ENCODE measurements at regions not wholly inside any gene's neighbourhood (a gene's known extent, or its start where the extent isn't known, plus 50 kb on each side); places are given as distances from the start of the nearest gene placed in this dataset.

GRCh38 chr1:71345491-71345890 is 264.7 kb upstream of the ZRANB2 start:
- CTCF ChIA-PET (ENCODE audit: low intra/inter-chr PET ratio), result no interaction called here
- H2AFZ ChIP-seq (ENCODE audit: low read depth, low read length), result no peak overlapping the region
- H3K9me3 ChIP-seq (replicated peaks; ENCODE audit: control insufficient read depth, insufficient read depth, low read depth, low read length), result no peaks in the 10 kb centered on the region
- no TSS peak for BruUV-seq (replicated peaks)
- no peak overlapping the region for H3K4me3 ChIP-seq
- no peaks in the 10 kb centered on the region for H3K27me3 ChIP-seq (ENCODE audit: control insufficient read depth in 2 of 2, insufficient read depth in 2 of 2, low read length in 2 of 2)
- POLR2A ChIA-PET, result no interaction called here
- no peak overlapping the region for H3K9ac ChIP-seq (ENCODE audit: insufficient read depth in 1 of 2, low read depth in 2 of 2, low read length in 2 of 2)
- no peaks in the 10 kb centered on the region for H3K36me3 ChIP-seq (ENCODE audit: control insufficient read depth, insufficient read depth, low read length)
- H3K9me1 ChIP-seq (ENCODE audit: control insufficient read depth, insufficient read depth, low read length), result no peaks in the 10 kb centered on the region
- no peak for FAIRE-seq
- H3K4me1 ChIP-seq (replicated peaks in 1 of 2; ENCODE audit: control insufficient read depth in 2 of 2, insufficient read depth in 2 of 2, low read length in 2 of 2), result no peaks in the 10 kb centered on the region
- H4K20me1 ChIP-seq (replicated peaks; ENCODE audit: control insufficient read depth, insufficient read depth, low read length), result no peaks in the 10 kb centered on the region
- WGBS (ENCODE audit: insufficient coverage, low coverage, missing lambda C conversion rate), result 0% methylated on average over 2 of the region's 2 CpGs
- no peak for DNase-seq (ENCODE audit: extremely low read depth in 1 of 4, low spot score in 3 of 4)
- H3K79me2 ChIP-seq (ENCODE audit: control insufficient read depth, insufficient read depth, low read length), result no peaks in the 10 kb centered on the region
- ATAC-seq, result no peak
- no peak overlapping the region for H3K4me2 ChIP-seq (ENCODE audit: insufficient read depth, low read length)
- intact Hi-C loops (cut with micrococcal nuclease) (no loop called here), in situ Hi-C loops (cut with MboI) (no loop called here)
- no peak overlapping the region for H3K27ac ChIP-seq (ENCODE audit: extremely low read depth, low read depth, low read length)
- TF ChIP-seq NFXL1 (CRISPR knock-in tag; IDR thresholded peaks at IDR 0.05) (no peak), SMAD2 (IDR thresholded peaks at IDR 0.05; ENCODE audit: low read depth, low read length) (no peak), TOE1 (IDR thresholded peaks at IDR 0.05; ENCODE audit: borderline replicate concordance) (no peak), TOE1 (CRISPR knock-in tag; IDR thresholded peaks at IDR 0.05; ENCODE audit: borderline replicate concordance, low read depth) (no peak), DACH1 (IDR thresholded peaks at IDR 0.05; ENCODE audit: partially characterized antibody) (no peak), ZNF121 (CRISPR knock-in tag; conservative IDR thresholded peaks at IDR 0.05) (no peak), ELK1 (CRISPR knock-in tag; IDR thresholded peaks at IDR 0.05) (no peak), SNIP1 (IDR thresholded peaks at IDR 0.05; ENCODE audit: low read depth) (no peak), CCNT2 (IDR thresholded peaks at IDR 0.05; ENCODE audit: borderline replicate concordance, extremely low read depth, insufficient read length, low read depth, low read length) (no peak), ZBTB5 (IDR thresholded peaks at IDR 0.05) (no peak), KLF16 (IDR thresholded peaks at IDR 0.05) (no peak), ZNF589 (CRISPR knock-in tag; IDR thresholded peaks at IDR 0.05; ENCODE audit: low read depth) (no peak), KLF13 (tag; IDR thresholded peaks at IDR 0.05; ENCODE audit: borderline replicate concordance, low read depth) (no peak), NFIC (IDR thresholded peaks at IDR 0.05) (no peak), E2F8 (IDR thresholded peaks at IDR 0.05; ENCODE audit: low read depth, partially characterized antibody) (no peak), TFAP4 (CRISPR knock-in tag; IDR thresholded peaks at IDR 0.05; ENCODE audit: borderline replicate concordance) (no peak), RNF2 (IDR thresholded peaks at IDR 0.05) (no peak), RAD21 (CRISPR knock-in tag; conservative IDR thresholded peaks at IDR 0.05 in 1 of 2, IDR thresholded peaks at IDR 0.05 in 1 of 2) (no peak), ZNF324 (CRISPR knock-in tag; IDR thresholded peaks at IDR 0.05) (no peak)
